Vagina (tissue), 2 donors: ENCODE measurements at regions not wholly inside any gene's neighbourhood (a gene's known extent, or its start where the extent isn't known, plus 50 kb on each side); places are given as distances from the start of the nearest gene placed in this dataset.
A peak's percentile ranks its signal among the peaks of the same experiment; 100 is the strongest.

Source experiments
- DNase-seq, 2 donors: peaks; one replicate each; pipeline ENCODE4 v3.0.0-alpha.2; 2017; ENCODE audit errors: extremely low spot score in 2 of 2
- H3K27ac ChIP-seq: fragments of 200-600 bp; sonication (generic); one replicate; pipeline ENCODE4 v1.5.1; 2019
- H3K27me3 ChIP-seq: fragments of 200-600 bp; sonication (generic); one replicate; pipeline ENCODE4 v1.5.1; 2019
- H3K36me3 ChIP-seq, 2 donors: fragments of 200-600 bp; sonication (generic); one replicate each; pipeline ENCODE4 v1.5.1; 2017 to 2019
- H3K4me1 ChIP-seq: fragments of 200-600 bp; sonication (generic); one replicate; pipeline ENCODE4 v1.5.1; 2019
- H3K4me3 ChIP-seq, 2 donors: fragments of 200-600 bp; sonication (generic); 1 replicate in 1 of 2; 2 replicates in 1 of 2; pipeline ENCODE4 v1.5.1; 2016 to 2019
- H3K9me3 ChIP-seq: fragments of 200-600 bp; sonication (generic); one replicate; pipeline ENCODE4 v1.5.1; 2019
- POLR2A ChIP-seq, 2 donors: fragments of 450-650 bp; IDR thresholded peaks; one replicate each; pipeline ENCODE4 v1.6.1; 2017; ENCODE audit warnings: antibody characterized with exemption in 2 of 2, mild to moderate bottlenecking in 2 of 2, moderate library complexity in 2 of 2
- POLR2AphosphoS5 ChIP-seq, 2 donors: sonication (generic); formaldehyde crosslinking; IDR thresholded peaks; one replicate each; pipeline ENCODE4 v1.9.0; 2017; ENCODE audit warnings: antibody characterized with exemption in 2 of 2, mild to moderate bottlenecking in 2 of 2, low read depth in 1 of 2; ENCODE audit not compliant: insufficient read depth in 1 of 2
- intact Hi-C: fragments of 100-400 bp; cut with DNase I; formaldehyde crosslinking; loops from one replicate; pipeline ENCODE4 v1.15.1; 2023
- TF ChIP-seq, protein P1 (sequence below), 3 experiments: fragments of 450-650 bp in 2 of 3; fragments of 200-600 bp in 1 of 3; sonication (generic) in 1 of 3; IDR thresholded peaks; one replicate each; pipeline ENCODE4 v1.5.1; 2017 to 2019; ENCODE audit warnings: antibody characterized with exemption in 3 of 3, mild to moderate bottlenecking in 2 of 3, moderate library complexity in 2 of 3

GRCh38 chr11:15563054-15563453 is 448.3 kb downstream of the INSC start:
- TF ChIP-seq POLR2A (IDR thresholded peaks at IDR 0.05): no peak
- TF ChIP-seq POLR2AphosphoS5 (IDR thresholded peaks at IDR 0.05; ENCODE audit: insufficient read depth in 1 of 2, low read depth in 1 of 2): no peak
- TF ChIP-seq, protein P1, sequence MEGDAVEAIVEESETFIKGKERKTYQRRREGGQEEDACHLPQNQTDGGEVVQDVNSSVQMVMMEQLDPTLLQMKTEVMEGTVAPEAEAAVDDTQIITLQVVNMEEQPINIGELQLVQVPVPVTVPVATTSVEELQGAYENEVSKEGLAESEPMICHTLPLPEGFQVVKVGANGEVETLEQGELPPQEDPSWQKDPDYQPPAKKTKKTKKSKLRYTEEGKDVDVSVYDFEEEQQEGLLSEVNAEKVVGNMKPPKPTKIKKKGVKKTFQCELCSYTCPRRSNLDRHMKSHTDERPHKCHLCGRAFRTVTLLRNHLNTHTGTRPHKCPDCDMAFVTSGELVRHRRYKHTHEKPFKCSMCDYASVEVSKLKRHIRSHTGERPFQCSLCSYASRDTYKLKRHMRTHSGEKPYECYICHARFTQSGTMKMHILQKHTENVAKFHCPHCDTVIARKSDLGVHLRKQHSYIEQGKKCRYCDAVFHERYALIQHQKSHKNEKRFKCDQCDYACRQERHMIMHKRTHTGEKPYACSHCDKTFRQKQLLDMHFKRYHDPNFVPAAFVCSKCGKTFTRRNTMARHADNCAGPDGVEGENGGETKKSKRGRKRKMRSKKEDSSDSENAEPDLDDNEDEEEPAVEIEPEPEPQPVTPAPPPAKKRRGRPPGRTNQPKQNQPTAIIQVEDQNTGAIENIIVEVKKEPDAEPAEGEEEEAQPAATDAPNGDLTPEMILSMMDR (IDR thresholded peaks at IDR 0.05): no peak
- DNase-seq: no peak
- Histone ChIP-seq H3K27ac (no peak overlapping the region), H3K36me3 (no peaks in the 10 kb centered on the region), H3K9me3 (no peaks in the 10 kb centered on the region), H3K27me3 (no peaks in the 10 kb centered on the region), H3K4me3 (no peak overlapping the region), H3K4me1 (no peaks in the 10 kb centered on the region)
- intact Hi-C loops: no loop called here

DNA sequence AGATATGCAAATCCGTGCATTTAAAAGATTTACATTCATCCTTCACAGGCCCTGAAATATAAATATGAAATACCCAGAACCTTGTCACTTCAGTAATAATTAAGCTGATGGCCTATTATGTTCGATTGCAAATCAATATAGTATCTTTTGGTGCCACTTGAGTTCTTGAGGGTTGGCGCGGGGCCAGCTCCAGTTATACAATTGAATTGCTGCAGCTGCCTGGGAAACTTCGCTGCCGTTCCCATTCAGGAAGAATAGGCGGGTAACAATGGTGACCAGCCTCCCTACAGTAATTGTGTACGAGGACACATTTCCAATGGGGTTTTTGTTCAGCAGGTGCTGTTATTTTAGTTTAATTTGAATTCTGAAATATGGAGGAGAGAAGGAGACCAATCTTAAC is 451.2 kb downstream of the INSC start:
- no peak for DNase-seq
- intact Hi-C loops: no loop called here
- no peak overlapping the region for H3K4me3 ChIP-seq
- TF ChIP-seq, protein P1 (IDR thresholded peaks at IDR 0.05): no peak
- no peak for TF ChIP-seq POLR2A (IDR thresholded peaks at IDR 0.05)
- H3K27ac ChIP-seq: no peak overlapping the region
- H3K4me1 ChIP-seq: no peaks in the 10 kb centered on the region
- H3K27me3 ChIP-seq: no peaks in the 10 kb centered on the region
- no peaks in the 10 kb centered on the region for H3K9me3 ChIP-seq
- H3K36me3 ChIP-seq: no peaks in the 10 kb centered on the region

DNA sequence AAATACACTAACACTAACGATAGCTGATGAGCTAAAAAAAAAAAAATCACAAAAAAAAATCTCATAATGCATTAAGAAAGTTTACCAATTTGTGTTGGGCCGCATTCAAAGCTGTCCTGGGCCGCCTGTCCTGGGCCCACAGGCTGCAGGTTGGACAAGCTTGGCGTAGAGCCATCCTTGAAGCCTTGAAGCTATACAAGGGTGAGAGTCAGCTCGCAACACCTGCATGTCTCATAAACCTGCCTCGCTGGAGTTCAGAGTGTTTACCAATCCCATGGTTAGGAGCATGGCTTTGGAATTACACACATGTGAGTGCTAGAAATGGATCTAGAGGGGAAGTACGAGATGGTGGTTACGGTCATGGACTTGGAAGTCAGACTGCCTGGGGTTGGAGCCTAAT is 453.7 kb downstream of the INSC start:
- Histone ChIP-seq H3K36me3 (no peaks in the 10 kb centered on the region), H3K4me3 (no peak overlapping the region), H3K27ac (no peak overlapping the region), H3K4me1 (no peaks in the 10 kb centered on the region), H3K27me3 (no peaks in the 10 kb centered on the region), H3K9me3 (no peaks in the 10 kb centered on the region)
- TF ChIP-seq POLR2A (IDR thresholded peaks at IDR 0.05) (no peak), POLR2AphosphoS5 (IDR thresholded peaks at IDR 0.05; ENCODE audit: insufficient read depth in 1 of 2, low read depth in 1 of 2) (no peak)
- TF ChIP-seq, protein P1 (IDR thresholded peaks at IDR 0.05): no peak
- intact Hi-C loops: no loop called here
- no peak for DNase-seq

GRCh38 chr11:15569305-15570025 is 454.7 kb downstream of the INSC start:
- H3K27me3 ChIP-seq: no peaks in the 10 kb centered on the region
- no peak overlapping the region for H3K27ac ChIP-seq
- TF ChIP-seq POLR2A (IDR thresholded peaks at IDR 0.05) (no peak), POLR2AphosphoS5 (IDR thresholded peaks at IDR 0.05; ENCODE audit: insufficient read depth in 1 of 2, low read depth in 1 of 2) (no peak)
- TF ChIP-seq, protein P1 (IDR thresholded peaks at IDR 0.05): no peak

GRCh38 chr11:15575409-15575808 is 460.7 kb downstream of the INSC start:
- Histone ChIP-seq H3K27me3 (no peaks in the 10 kb centered on the region), H3K4me3 (no peak overlapping the region), H3K36me3 (no peaks in the 10 kb centered on the region), H3K27ac (no peak overlapping the region), H3K4me1 (no peaks in the 10 kb centered on the region), H3K9me3 (no peaks in the 10 kb centered on the region)
- no peak for TF ChIP-seq POLR2AphosphoS5 (IDR thresholded peaks at IDR 0.05; ENCODE audit: insufficient read depth in 1 of 2, low read depth in 1 of 2)
- TF ChIP-seq, protein P1 (IDR thresholded peaks at IDR 0.05): no peak
- TF ChIP-seq POLR2A (IDR thresholded peaks at IDR 0.05): no peak
- intact Hi-C loops: no loop called here
- DNase-seq: peak in 1 of 2 donors; percentile 11

More at GRCh38 chr11:15569305-15570025, 454.7 kb downstream of the INSC start:
- Histone ChIP-seq H3K4me1 (no peaks in the 10 kb centered on the region), H3K9me3 (no peaks in the 10 kb centered on the region), H3K36me3 (no peaks in the 10 kb centered on the region), H3K4me3 (no peak overlapping the region)
- no peak for DNase-seq
- intact Hi-C loops: no loop called here
